Right lobe of liver (tissue), 6 donors: ENCODE measurements at regions not wholly inside any gene's neighbourhood (a gene's known extent, or its start where the extent isn't known, plus 50 kb on each side); places are given as distances from the start of the nearest gene placed in this dataset.
"Not testable (repeated sequence)": the region's sequence is repeated elsewhere in the genome, so short reads cannot be mapped to it uniquely, and the experiment has no call there.

Source experiments
- ATAC-seq, 4 donors: fragments of 200-7000 bp; cut with Tn5 transposase; one replicate each; pipeline ENCODE4 v1.9.1; 2020; ENCODE audit warnings: mild to moderate bottlenecking in 4 of 4, moderate library complexity in 4 of 4
- DNase-seq, 3 donors: peaks; one replicate each; pipeline ENCODE4 v3.0.0-alpha.2; 2020
- H3K27ac ChIP-seq, 3 donors: fragments of 200-600 bp; one replicate each; pipeline ENCODE4 v1.8.0; 2022
- H3K27me3 ChIP-seq, 2 donors: fragments of 200-600 bp; one replicate each; pipeline ENCODE4 v1.8.0; 2022
- H3K36me3 ChIP-seq, 4 donors: fragments of 200-600 bp; sonication (generic) in 1 of 4; one replicate each; pipeline versions ENCODE4 v1.5.1 to v1.8.0; 2017 to 2022; ENCODE audit warnings: control low read depth in 1 of 4
- H3K4me1 ChIP-seq, 4 donors: fragments of 200-600 bp; sonication (generic) in 1 of 4; one replicate each; pipeline versions ENCODE4 v1.5.1 to v1.8.0; 2017 to 2022; ENCODE audit warnings: control low read depth in 1 of 4
- H3K4me3 ChIP-seq, 3 donors: fragments of 200-600 bp; one replicate each; pipeline ENCODE4 v1.8.0; 2022
- H3K9me3 ChIP-seq, 4 donors: fragments of 200-600 bp; sonication (generic) in 1 of 4; one replicate each; pipeline versions ENCODE4 v1.5.1 to v1.8.0; 2017 to 2022; ENCODE audit warnings: control low read depth in 1 of 4
- POLR2A ChIP-seq: fragments of 450-650 bp; IDR thresholded peaks from one replicate; pipeline ENCODE4 v1.6.1; 2017; ENCODE audit warnings: antibody characterized with exemption, mild to moderate bottlenecking
- WGBS: methylation state at CpG from one replicate; pipeline ENCODE4 v1.1.6; 2018; ENCODE audit warnings: low coverage, low lambda C conversion rate; ENCODE audit not compliant: insufficient coverage; ENCODE audit errors: missing lambda C conversion rate; 5-methylcytosine and 5-hydroxymethylcytosine counted together
- intact Hi-C, 2 donors: fragments of 100-400 bp; cut with DNase I; formaldehyde crosslinking; loops; one replicate each; pipeline versions ENCODE4 v1.11.2 to v1.14.1; 2022
- TF ChIP-seq, protein P1 (sequence below), 4 donors: fragments of 200-600 bp in 3 of 4; fragments of 450-650 bp in 1 of 4; IDR thresholded peaks; one replicate each; pipeline versions ENCODE4 v1.5.1 to v1.8.0; 2016 to 2022; ENCODE audit warnings: antibody characterized with exemption in 4 of 4, mild to moderate bottlenecking in 2 of 4
- donor health status: DM: no; HTN: yes; CAD: no.
- donor health status: DM: no; HTN: no; CAD: no.
- donor health status: DM: no; HTN: no; CAD: no.
- donor health status: DM: no; HTN: yes; CAD: no.
- donor health status: DM: no; HTN: yes; CAD: no.

DNA sequence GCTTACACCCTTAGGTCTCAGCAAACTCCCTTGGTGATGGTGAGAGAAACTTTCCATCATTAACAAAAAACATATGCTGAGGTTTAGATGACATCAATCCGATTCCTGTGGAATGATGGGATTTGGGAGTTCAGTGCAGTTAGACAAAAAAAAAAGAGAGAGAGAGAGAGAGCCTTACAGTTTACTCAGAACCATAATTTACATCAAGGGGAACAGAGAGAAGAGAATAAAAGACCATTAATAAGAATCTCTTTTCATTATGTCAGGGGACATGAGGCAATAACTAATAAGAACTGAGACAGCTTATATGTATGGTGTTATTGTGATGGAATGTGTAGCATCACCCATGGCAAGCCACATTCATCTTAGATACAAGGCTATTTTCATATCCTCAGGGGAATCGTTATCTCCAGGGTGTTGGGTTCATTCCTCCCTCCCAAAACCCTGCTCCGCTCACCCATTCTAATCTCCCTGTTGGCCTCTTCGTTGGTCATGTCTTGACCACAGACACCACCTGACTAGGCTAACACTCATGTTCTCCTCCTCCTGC is 175.7 kb upstream of the MXRA5 start:
- DNase-seq: no peak
- TF ChIP-seq, protein P1, sequence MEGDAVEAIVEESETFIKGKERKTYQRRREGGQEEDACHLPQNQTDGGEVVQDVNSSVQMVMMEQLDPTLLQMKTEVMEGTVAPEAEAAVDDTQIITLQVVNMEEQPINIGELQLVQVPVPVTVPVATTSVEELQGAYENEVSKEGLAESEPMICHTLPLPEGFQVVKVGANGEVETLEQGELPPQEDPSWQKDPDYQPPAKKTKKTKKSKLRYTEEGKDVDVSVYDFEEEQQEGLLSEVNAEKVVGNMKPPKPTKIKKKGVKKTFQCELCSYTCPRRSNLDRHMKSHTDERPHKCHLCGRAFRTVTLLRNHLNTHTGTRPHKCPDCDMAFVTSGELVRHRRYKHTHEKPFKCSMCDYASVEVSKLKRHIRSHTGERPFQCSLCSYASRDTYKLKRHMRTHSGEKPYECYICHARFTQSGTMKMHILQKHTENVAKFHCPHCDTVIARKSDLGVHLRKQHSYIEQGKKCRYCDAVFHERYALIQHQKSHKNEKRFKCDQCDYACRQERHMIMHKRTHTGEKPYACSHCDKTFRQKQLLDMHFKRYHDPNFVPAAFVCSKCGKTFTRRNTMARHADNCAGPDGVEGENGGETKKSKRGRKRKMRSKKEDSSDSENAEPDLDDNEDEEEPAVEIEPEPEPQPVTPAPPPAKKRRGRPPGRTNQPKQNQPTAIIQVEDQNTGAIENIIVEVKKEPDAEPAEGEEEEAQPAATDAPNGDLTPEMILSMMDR (IDR thresholded peaks at IDR 0.05): no peak
- no peak for TF ChIP-seq POLR2A
- intact Hi-C loops: no loop called here
- Histone ChIP-seq H3K27ac (no peak overlapping the region), H3K27me3 (no peaks in the 10 kb centered on the region), H3K4me1 (no peaks in the 10 kb centered on the region), H3K36me3 (no peaks in the 10 kb centered on the region), H3K9me3 (no peaks in the 10 kb centered on the region), H3K4me3 (no peak overlapping the region)
- WGBS: 55% methylated on average over 4 of the region's 4 CpGs
- ATAC-seq: no peak

DNA sequence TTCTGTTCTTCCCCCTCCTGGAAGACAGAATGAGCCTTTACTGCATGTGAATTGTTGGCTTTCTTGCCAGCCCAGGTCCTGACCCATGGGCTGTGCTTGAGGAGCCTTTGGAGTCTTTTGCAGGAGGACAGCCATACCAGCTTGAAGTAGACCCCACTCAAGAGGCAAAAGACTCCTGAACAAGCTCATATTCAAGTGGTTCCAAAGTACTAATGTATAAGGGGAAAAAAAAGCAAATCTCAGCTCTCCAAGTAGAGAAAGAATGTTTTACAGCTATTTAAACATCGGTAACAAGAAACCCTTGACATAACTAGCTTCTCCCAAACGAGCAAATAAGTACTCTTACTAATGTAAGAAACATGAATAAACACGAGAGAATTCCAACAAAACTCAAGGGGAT is 174.9 kb upstream of the MXRA5 start:
- TF ChIP-seq, protein P1 (IDR thresholded peaks at IDR 0.05): no peak
- TF ChIP-seq POLR2A: no peak
- no peak overlapping the region for H3K27ac ChIP-seq
- no peaks in the 10 kb centered on the region for H3K27me3 ChIP-seq
- DNase-seq (no peak), ATAC-seq (no peak)
- intact Hi-C loops: no loop called here
- no peak overlapping the region for H3K4me3 ChIP-seq
- H3K4me1 ChIP-seq: no peaks in the 10 kb centered on the region
- no peaks in the 10 kb centered on the region for H3K36me3 ChIP-seq
- no peaks in the 10 kb centered on the region for H3K9me3 ChIP-seq
- 21% methylated on average over 3 of the region's 3 CpGs for WGBS

DNA sequence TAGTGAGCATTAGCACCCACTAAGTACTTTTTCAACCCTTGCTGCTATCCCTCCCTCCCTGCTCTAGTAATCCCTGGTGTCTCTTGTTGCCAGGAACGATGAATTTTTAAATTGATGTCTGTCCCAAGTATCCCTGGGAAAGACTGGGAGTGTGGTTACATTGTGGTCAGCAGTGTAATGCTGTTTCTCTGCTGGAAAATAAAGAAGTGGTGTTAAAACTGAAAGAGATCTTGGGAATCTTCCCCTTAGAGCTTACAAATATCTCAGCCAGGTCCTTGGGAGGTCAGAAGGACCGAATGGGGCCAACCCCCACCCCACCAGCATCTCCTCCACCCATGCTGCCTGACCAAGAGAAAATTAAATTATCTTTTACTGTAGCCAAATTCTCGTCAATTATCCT is 174.5 kb upstream of the MXRA5 start:
- Histone ChIP-seq H3K36me3 (no peaks in the 10 kb centered on the region), H3K27me3 (no peaks in the 10 kb centered on the region), H3K4me3 (no peak overlapping the region), H3K9me3 (no peaks in the 10 kb centered on the region), H3K27ac (no peak overlapping the region), H3K4me1 (no peaks in the 10 kb centered on the region)
- WGBS: 29% methylated on average over 3 of the region's 3 CpGs
- no peak for DNase-seq
- ATAC-seq: no peak
- intact Hi-C loops: no loop called here
- TF ChIP-seq, protein P1 (IDR thresholded peaks at IDR 0.05): no peak
- no peak for TF ChIP-seq POLR2A

DNA sequence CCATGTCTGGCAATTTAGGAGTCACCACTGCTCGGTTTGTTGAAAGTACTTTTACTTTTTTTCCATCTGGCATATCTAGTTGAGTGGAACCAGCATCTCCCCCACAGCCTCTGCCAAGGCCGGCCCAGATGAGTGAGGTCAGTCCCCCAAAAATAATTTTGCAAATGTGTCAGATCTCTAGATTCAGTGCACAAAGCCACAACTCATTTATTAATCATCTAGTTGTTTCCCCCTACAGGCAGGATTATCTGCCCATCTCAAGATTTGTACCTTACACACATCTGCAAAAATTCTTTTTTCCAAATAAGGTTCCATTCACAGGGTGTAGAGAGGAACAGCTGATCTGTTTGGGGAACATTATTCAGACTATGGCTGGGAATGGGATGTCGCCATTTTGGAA is 174.0 kb upstream of the MXRA5 start:
- Histone ChIP-seq H3K36me3 (no peaks in the 10 kb centered on the region), H3K27me3 (no peaks in the 10 kb centered on the region), H3K27ac (no peak overlapping the region), H3K4me3 (no peak overlapping the region), H3K9me3 (no peaks in the 10 kb centered on the region), H3K4me1 (no peaks in the 10 kb centered on the region)
- no peak for TF ChIP-seq POLR2A
- TF ChIP-seq, protein P1 (IDR thresholded peaks at IDR 0.05): no peak
- intact Hi-C loops: no loop called here
- ATAC-seq (no peak), DNase-seq (no peak)
- 59% methylated on average over 3 of the region's 3 CpGs for WGBS

DNA sequence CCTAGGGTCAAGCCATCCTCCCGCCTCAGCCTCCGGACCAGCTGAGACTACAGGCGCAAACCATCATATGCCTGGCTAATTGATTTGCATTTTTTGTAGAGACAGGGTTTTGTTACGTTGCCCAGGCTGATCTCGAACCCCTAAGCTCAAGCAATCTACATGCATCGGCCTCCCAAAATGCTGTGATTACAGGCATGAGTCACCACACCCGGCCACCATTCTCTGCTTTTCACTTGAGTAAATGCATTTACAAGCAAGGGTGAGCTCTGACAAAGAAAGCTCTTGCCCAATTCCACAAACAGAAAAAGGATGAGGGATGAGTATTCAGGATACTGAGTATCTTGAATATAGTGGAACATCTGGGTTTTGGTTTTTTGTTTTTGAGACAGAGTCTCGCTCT is 172.9 kb upstream of the MXRA5 start:
- H3K27ac ChIP-seq, H3K9me3 ChIP-seq, H3K27me3 ChIP-seq, H3K4me3 ChIP-seq, ATAC-seq, intact Hi-C loops, H3K36me3 ChIP-seq, H3K4me1 ChIP-seq, DNase-seq: not testable (repeated sequence)
- 68% methylated on average over 7 of the region's 8 CpGs for WGBS
